Thyroid gland (tissue), 4 donors: ENCODE measurements at regions not wholly inside any gene's neighbourhood (a gene's known extent, or its start where the extent isn't known, plus 50 kb on each side); places are given as distances from the start of the nearest gene placed in this dataset.

ENCODE experiments used
- DNase-seq, 2 donors: peaks; one replicate each; pipeline ENCODE4 v3.0.0-alpha.2; 2019
- H3K27ac ChIP-seq, 3 donors: fragments of 200-600 bp; sonication (generic); 1 replicate in 2 of 3; 2 replicates in 1 of 3; pipeline ENCODE4 v1.5.1; 2016 to 2019; ENCODE audit warnings: mild to moderate bottlenecking in 1 of 3, moderate library complexity in 1 of 3
- H3K27me3 ChIP-seq: fragments of 200-600 bp; sonication (generic); one replicate; pipeline ENCODE4 v1.5.1; 2019
- H3K36me3 ChIP-seq, 2 donors: fragments of 200-600 bp; sonication (generic); one replicate each; pipeline ENCODE4 v1.5.1; 2016 to 2019
- H3K4me1 ChIP-seq, 2 donors: fragments of 200-600 bp; sonication (generic); one replicate each; pipeline ENCODE4 v1.5.1; 2017 to 2019
- H3K4me3 ChIP-seq, 3 donors: fragments of 200-600 bp; sonication (generic); replicated peaks in 1 of 3; 1 replicate in 2 of 3; 2 replicates in 1 of 3; pipeline ENCODE4 v1.5.1; 2016; ENCODE audit warnings: mild to moderate bottlenecking in 1 of 3
- H3K9me3 ChIP-seq: fragments of 200-600 bp; sonication (generic); one replicate; pipeline ENCODE4 v1.5.1; 2017
- CTCF ChIP-seq, 6 experiments: fragments of 200-600 bp in 3 of 6; fragments of 450-650 bp in 3 of 6; sonication (generic) in 3 of 6; IDR thresholded peaks; one replicate each; pipeline ENCODE4 v1.5.1; 2016 to 2019; ENCODE audit warnings: antibody characterized with exemption in 6 of 6, mild to moderate bottlenecking in 2 of 6, inconsistent platforms in 1 of 6, moderate library complexity in 1 of 6
- POLR2A ChIP-seq, 2 donors: fragments of 450-650 bp; IDR thresholded peaks; one replicate each; pipeline ENCODE4 v1.6.1; 2017; ENCODE audit warnings: antibody characterized with exemption in 2 of 2, mild to moderate bottlenecking in 2 of 2, moderate library complexity in 1 of 2
- WGBS, 2 donors: methylation state at CpG; one replicate each; pipeline ENCODE4 v1.1.5; 2017; 5-methylcytosine and 5-hydroxymethylcytosine counted together
- intact Hi-C: fragments of 100-400 bp; cut with DNase I; formaldehyde crosslinking; loops from one replicate; pipeline ENCODE4 v1.15.1; 2023

DNA sequence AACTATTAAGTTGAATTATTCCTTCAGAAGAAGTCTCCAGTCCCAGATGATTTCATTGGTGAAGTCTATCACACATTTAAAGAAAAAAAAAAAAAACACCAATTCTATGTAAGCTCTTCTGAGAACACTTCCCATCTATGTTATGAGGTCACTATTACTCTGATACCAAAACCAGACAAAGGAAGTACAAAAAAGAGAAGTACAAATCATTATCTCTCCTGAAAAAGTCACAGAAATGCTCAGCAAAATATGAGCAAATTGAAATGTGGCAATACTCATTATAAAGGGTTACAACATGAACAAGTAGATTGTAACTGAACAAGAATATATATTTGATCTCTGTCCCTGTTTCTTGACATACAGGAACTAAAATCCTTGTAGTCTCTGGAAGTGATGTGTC lies 280.4 kb downstream of the TLE1 start:
- no peaks in the 10 kb centered on the region for H3K9me3 ChIP-seq
- DNase-seq = no peak
- intact Hi-C loops = no loop called here
- H3K4me3 ChIP-seq = no peak overlapping the region
- no peaks in the 10 kb centered on the region for H3K4me1 ChIP-seq
- H3K36me3 ChIP-seq = no peaks in the 10 kb centered on the region
- H3K27ac ChIP-seq = no peak overlapping the region
- TF ChIP-seq CTCF (IDR thresholded peaks at IDR 0.05) = no peak
- no peak for TF ChIP-seq POLR2A (IDR thresholded peaks at IDR 0.05)
- no peaks in the 10 kb centered on the region for H3K27me3 ChIP-seq

GRCh38 chr9:81404931-81405598 lies 284.3 kb downstream of the TLE1 start:
- 73 to 75% methylated on average over 2 of the region's 2 CpGs for WGBS, 2 donors
- Histone ChIP-seq H3K27me3 (no peaks in the 10 kb centered on the region), H3K36me3 (no peaks in the 10 kb centered on the region), H3K27ac (no peak overlapping the region), H3K4me3 (no peak overlapping the region), H3K9me3 (no peaks in the 10 kb centered on the region), H3K4me1 (no peaks in the 10 kb centered on the region)
- DNase-seq = no peak
- TF ChIP-seq CTCF (IDR thresholded peaks at IDR 0.05) (no peak), POLR2A (IDR thresholded peaks at IDR 0.05) (no peak)
- intact Hi-C loops = no loop called here

DNA sequence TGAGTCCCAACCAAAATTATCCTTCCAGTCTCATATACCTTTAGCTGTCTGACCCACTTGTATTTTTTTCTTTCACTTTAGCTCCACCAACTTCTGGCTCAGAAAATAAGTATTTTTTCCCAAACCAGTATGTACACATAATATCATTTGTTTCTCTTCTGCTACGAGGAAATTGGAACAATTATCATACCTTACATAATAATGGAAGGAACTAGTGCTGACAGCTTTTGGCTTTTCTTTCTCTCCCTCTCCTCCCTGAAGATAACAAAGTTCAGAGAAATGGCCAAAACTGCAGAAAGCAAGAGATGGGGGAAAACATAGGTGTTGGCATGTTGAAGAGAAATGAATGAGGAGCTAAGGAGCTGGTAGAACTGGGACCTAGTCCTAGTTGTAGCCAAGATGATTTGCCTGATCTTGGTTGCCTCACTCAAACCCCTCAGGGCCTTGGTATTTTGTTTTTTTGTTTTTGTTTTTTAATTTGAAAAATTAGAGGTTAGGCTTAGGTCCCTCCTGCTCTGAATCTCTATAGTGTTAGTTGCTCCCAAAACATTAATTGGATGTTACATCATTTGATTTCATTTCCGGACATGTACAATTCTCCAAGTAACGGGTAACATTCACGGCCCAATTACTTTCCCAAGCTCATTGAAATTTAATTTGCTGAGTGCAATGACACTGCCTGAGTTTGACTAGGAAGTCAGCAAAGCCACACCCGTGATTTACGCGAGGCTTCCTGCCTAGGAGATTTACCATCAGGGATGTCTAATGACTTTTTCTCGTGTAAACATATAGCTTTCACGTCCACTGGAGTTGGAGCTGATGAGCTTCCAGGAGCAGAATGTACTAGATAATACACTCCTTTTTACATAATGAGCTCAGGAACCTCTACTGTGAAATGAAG lies 291.6 kb downstream of the TLE1 start:
- TF ChIP-seq POLR2A (IDR thresholded peaks at IDR 0.05) = no peak
- TF ChIP-seq CTCF (IDR thresholded peaks at IDR 0.05) = no peak
- DNase-seq = no peak
- no peaks in the 10 kb centered on the region for H3K27me3 ChIP-seq
- peaks cover 0 to 2% of the 10 kb centered on the region in 2 donors for H3K4me1 ChIP-seq
- H3K27ac ChIP-seq = no peak overlapping the region
- 77 to 80% methylated on average over 9 of the region's 9 CpGs for WGBS, 2 donors
- no peak overlapping the region for H3K4me3 ChIP-seq
- H3K36me3 ChIP-seq = no peaks in the 10 kb centered on the region
- intact Hi-C loops = no loop called here
- H3K9me3 ChIP-seq = no peaks in the 10 kb centered on the region

DNA sequence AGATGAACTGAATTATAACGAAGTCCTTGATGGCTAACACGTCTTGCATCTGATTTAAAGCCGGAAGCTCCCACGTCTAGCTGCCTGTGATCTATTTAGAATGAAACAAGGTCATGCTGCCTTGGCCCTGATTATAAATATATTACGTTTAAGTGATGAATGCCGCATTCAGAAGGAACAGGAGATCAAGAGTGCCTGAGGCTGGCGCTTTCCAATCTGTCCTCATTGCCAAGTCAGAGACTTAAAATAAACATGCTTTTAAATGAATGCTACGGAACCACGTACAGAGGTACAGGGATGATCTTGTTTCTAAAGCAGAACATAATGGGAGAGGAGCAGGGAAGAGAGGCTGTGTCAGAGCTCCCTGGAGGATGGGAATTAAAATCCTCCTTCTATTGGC lies 292.8 kb downstream of the TLE1 start:
- Histone ChIP-seq H3K27ac (no peak overlapping the region), H3K9me3 (no peaks in the 10 kb centered on the region), H3K4me1 (peaks cover 0 to 2% of the 10 kb centered on the region in 2 donors), H3K36me3 (no peaks in the 10 kb centered on the region), H3K4me3 (no peak overlapping the region), H3K27me3 (no peaks in the 10 kb centered on the region)
- no peak for DNase-seq
- intact Hi-C loops = no loop called here
- WGBS, 2 donors = 59 to 67% methylated on average over 9 of the region's 9 CpGs
- TF ChIP-seq POLR2A (IDR thresholded peaks at IDR 0.05) = no peak
- no peak for TF ChIP-seq CTCF (IDR thresholded peaks at IDR 0.05)

- no peaks in the 10 kb centered on the region for H3K36me3 ChIP-seq
- no peak for DNase-seq
- peaks cover 0 to 2% of the 10 kb centered on the region in 2 donors for H3K4me1 ChIP-seq
- no peak for TF ChIP-seq CTCF (IDR thresholded peaks at IDR 0.05)
- TF ChIP-seq POLR2A (IDR thresholded peaks at IDR 0.05) = no peak
- 73 to 83% methylated on average over 4 of the region's 4 CpGs for WGBS, 2 donors
- H3K27ac ChIP-seq = no peak overlapping the region
- no peaks in the 10 kb centered on the region for H3K9me3 ChIP-seq
- no peak overlapping the region for H3K4me3 ChIP-seq
- H3K27me3 ChIP-seq = no peaks in the 10 kb centered on the region
- intact Hi-C loops = no loop called here
Measured at GRCh38 chr9:81395676-81396054, 293.7 kb downstream of the TLE1 start.
